GM21390 (cell line): ENCODE measurements at regions not wholly inside any gene's neighbourhood (a gene's known extent, or its start where the extent isn't known, plus 50 kb on each side); places are given as distances from the start of the nearest gene placed in this dataset.

Experiments
- ATAC-seq: cut with Tn5 transposase; IDR thresholded peaks from one replicate; pipeline ENCODE4 v1.9.1; 2021; ENCODE audit not compliant: unreplicated experiment

- no peak for ATAC-seq
These were observed 798.9 kb upstream of the PIK3C3 start for GRCh38 chr18:41155910-41156851.

- ATAC-seq: no peak
These were observed 800.0 kb upstream of the PIK3C3 start for GRCh38 chr18:41155025-41155424.

- ATAC-seq: no peak
These were observed 801.2 kb upstream of the PIK3C3 start for GRCh38 chr18:41153871-41154270.

- no peak for ATAC-seq
These were observed 804.7 kb upstream of the PIK3C3 start for GRCh38 chr18:41150316-41150715.

- ATAC-seq: no peak
These were observed 808.7 kb upstream of the PIK3C3 start for GRCh38 chr18:41146301-41146700.

- ATAC-seq: no peak
These were observed 809.5 kb upstream of the PIK3C3 start for GRCh38 chr18:41145516-41145915.

- ATAC-seq: no peak
These were observed 810.6 kb upstream of the PIK3C3 start for GRCh38 chr18:41144441-41144840.

- no peak for ATAC-seq
These were observed 814.5 kb upstream of the PIK3C3 start for GRCh38 chr18:41140506-41140905.

- no peak for ATAC-seq
These were observed 819.9 kb upstream of the PIK3C3 start for GRCh38 chr18:41135146-41135545.

- no peak for ATAC-seq
These were observed 820.6 kb upstream of the PIK3C3 start for GRCh38 chr18:41134426-41134825.

- ATAC-seq: no peak
These were observed 824.0 kb upstream of the PIK3C3 start for GRCh38 chr18:41131050-41131449.

GRCh38 chr18:41128545-41128944, 826.5 kb upstream of the PIK3C3 start:
- no peak for ATAC-seq

GRCh38 chr18:41128126-41128525, 826.9 kb upstream of the PIK3C3 start:
- no peak for ATAC-seq

- ATAC-seq: no peak
These were observed 828.3 kb upstream of the PIK3C3 start for GRCh38 chr18:41126541-41127235.

GRCh38 chr18:41121116-41121826, 833.8 kb upstream of the PIK3C3 start:
- no peak for ATAC-seq

- ATAC-seq: no peak
These were observed 836.0 kb upstream of the PIK3C3 start for GRCh38 chr18:41119031-41119430.

GRCh38 chr18:41113885-41114482, 841.0 kb upstream of the PIK3C3 start:
- ATAC-seq: no peak

- ATAC-seq: no peak
These were observed 855.6 kb upstream of the PIK3C3 start for GRCh38 chr18:41099451-41099850.

- ATAC-seq: no peak
These were observed 858.5 kb upstream of the PIK3C3 start for GRCh38 chr18:41096504-41096903.

GRCh38 chr18:41077076-41077475, 878.0 kb upstream of the PIK3C3 start:
- ATAC-seq: no peak

- no peak for ATAC-seq
These were observed 879.8 kb upstream of the PIK3C3 start for GRCh38 chr18:41075212-41075611.
